ENCODE measurements at regions not wholly inside any gene's neighbourhood (a gene's known extent, or its start where the extent isn't known, plus 50 kb on each side); places are given as distances from the start of the nearest gene placed in this dataset.

DNA sequence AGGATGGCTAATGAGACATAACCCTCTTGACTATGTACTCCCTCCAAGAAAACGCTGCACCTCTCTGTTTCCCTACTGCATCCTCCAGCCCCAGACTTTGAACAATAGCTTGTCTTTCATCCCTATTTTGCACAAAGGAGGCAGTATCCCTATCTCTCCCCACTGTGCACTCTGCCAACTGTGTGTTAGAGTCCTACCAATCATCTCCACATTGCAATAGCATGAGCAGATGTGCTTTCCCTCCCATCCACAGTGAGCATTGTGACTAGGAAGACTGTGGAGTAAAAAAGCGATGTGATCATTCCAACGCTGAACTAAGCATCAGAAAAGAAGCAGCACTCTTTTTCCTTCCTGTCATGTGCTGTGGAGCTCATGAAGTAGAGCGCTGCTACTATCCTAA, 206.3 kb upstream of the GULP1 start:
- H3K36me3 ChIP-seq (ENCODE audit: control insufficient read depth, insufficient read depth, low read length): no peaks in the 10 kb centered on the region
- in situ Hi-C loops (cut with MboI; ENCODE audit: low sequenced_read_pairs) (no loop called here), intact Hi-C loops (cut with micrococcal nuclease) (no loop called here), dilution Hi-C loops (cut with HindIII; ENCODE audit: low sequenced_read_pairs, unreplicated experiment) (no loop called here)
- H4K91ac ChIP-seq (ENCODE audit: insufficient read depth, low read depth, low read length): no peak overlapping the region
- no peak overlapping the region for H2AFZ ChIP-seq (replicated peaks; ENCODE audit: low read length, poor library complexity)
- WGBS, 2 experiments (ENCODE audit: extremely low coverage in 2 of 2, insufficient read length in 1 of 2): no CpG with 5 or more reads among the region's 4 CpGs
- no peak overlapping the region for H2BK15ac ChIP-seq (ENCODE audit: low read depth, low read length)
- no peak for TF ChIP-seq RAD21 (IDR thresholded peaks at IDR 0.05; ENCODE audit: low read length)
- TF ChIP-seq POLR2A (IDR thresholded peaks at IDR 0.05; ENCODE audit: low read depth, low read length): no peak
- no peak for TF ChIP-seq FOS (IDR thresholded peaks at IDR 0.05; ENCODE audit: low read depth, low read length)
- TF ChIP-seq, protein P1, sequence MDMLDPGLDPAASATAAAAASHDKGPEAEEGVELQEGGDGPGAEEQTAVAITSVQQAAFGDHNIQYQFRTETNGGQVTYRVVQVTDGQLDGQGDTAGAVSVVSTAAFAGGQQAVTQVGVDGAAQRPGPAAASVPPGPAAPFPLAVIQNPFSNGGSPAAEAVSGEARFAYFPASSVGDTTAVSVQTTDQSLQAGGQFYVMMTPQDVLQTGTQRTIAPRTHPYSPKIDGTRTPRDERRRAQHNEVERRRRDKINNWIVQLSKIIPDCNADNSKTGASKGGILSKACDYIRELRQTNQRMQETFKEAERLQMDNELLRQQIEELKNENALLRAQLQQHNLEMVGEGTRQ (IDR thresholded peaks at IDR 0.05; ENCODE audit: low read depth, low read length): no peak
- TF ChIP-seq CEBPB (IDR thresholded peaks at IDR 0.05; ENCODE audit: low read depth, low read length): no peak
- TF ChIP-seq, protein P2, sequence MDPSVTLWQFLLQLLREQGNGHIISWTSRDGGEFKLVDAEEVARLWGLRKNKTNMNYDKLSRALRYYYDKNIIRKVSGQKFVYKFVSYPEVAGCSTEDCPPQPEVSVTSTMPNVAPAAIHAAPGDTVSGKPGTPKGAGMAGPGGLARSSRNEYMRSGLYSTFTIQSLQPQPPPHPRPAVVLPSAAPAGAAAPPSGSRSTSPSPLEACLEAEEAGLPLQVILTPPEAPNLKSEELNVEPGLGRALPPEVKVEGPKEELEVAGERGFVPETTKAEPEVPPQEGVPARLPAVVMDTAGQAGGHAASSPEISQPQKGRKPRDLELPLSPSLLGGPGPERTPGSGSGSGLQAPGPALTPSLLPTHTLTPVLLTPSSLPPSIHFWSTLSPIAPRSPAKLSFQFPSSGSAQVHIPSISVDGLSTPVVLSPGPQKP (IDR thresholded peaks at IDR 0.05; ENCODE audit: borderline replicate concordance, low read depth, low read length): no peak
- TF ChIP-seq NFE2L2 (IDR thresholded peaks at IDR 0.05; ENCODE audit: low read depth, low read length): no peak
- TF ChIP-seq RFX5 (IDR thresholded peaks at IDR 0.05; ENCODE audit: low read depth, low read length): no peak
- no peak for DNase-seq
- H3K14ac ChIP-seq (replicated peaks; ENCODE audit: low read depth, low read length): no peak overlapping the region
- H2BK120ac ChIP-seq (ENCODE audit: low read depth, low read length): no peak overlapping the region
- no peaks in the 10 kb centered on the region for H3K4me1 ChIP-seq (ENCODE audit: control insufficient read depth, insufficient read depth, low read length)
- no peaks in the 10 kb centered on the region; the same call in 1 of the 2 replicates for H3K9me1 ChIP-seq (ENCODE audit: insufficient read depth, low read length)
- no peak overlapping the region for H2AK5ac ChIP-seq (ENCODE audit: low read depth, low read length)
- H3K27me3 ChIP-seq (ENCODE audit: control insufficient read depth, insufficient read depth, low read length): peaks cover 1% of the 10 kb centered on the region; the same call in 1 of the 2 replicates
- no peak overlapping the region for H3K4me2 ChIP-seq (ENCODE audit: low read depth, low read length)
- no peak for ATAC-seq (ENCODE audit: low read depth)
- no peak overlapping the region for H2BK20ac ChIP-seq (ENCODE audit: low read depth, low read length)
- H3K4me3 ChIP-seq (ENCODE audit: insufficient read depth, low read depth, low read length): no peak overlapping the region
- peaks cover 2% of the 10 kb centered on the region; the same call in 1 of the 2 replicates for H3K9me3 ChIP-seq (ENCODE audit: control insufficient read depth, insufficient read depth, low read length)
- H3K79me1 ChIP-seq (ENCODE audit: low read depth in 1 of 2, low read length in 2 of 2): no peaks in the 10 kb centered on the region
- H3K27ac ChIP-seq (ENCODE audit: insufficient read depth, low read length): no peak overlapping the region
- H3K56ac ChIP-seq (ENCODE audit: extremely low read depth, insufficient read depth, low read length): no peak overlapping the region
- no peak overlapping the region for H4K5ac ChIP-seq (ENCODE audit: low read depth, low read length)
- H3K9ac ChIP-seq (ENCODE audit: low read depth, low read length): no peak overlapping the region
- H3K4ac ChIP-seq (ENCODE audit: low read depth, low read length): no peak overlapping the region
- no peaks in the 10 kb centered on the region for H4K20me1 ChIP-seq (ENCODE audit: insufficient read depth, low read length)
- H4K8ac ChIP-seq (ENCODE audit: low read depth in 2 of 2, low read length in 2 of 2): no peak overlapping the region
- H3K23ac ChIP-seq (ENCODE audit: low read depth, low read length): no peak overlapping the region
- BruUV-seq (replicated peaks): no TSS peak
- H2BK5ac ChIP-seq (ENCODE audit: low read depth, low read length, poor library complexity, severe bottlenecking): no peak overlapping the region
- POLR2A ChIA-PET (ENCODE audit: unreplicated experiment): no interaction called here
- no peak overlapping the region for H2AK9ac ChIP-seq (replicated peaks; ENCODE audit: low read depth, low read length, poor library complexity)
- H3K18ac ChIP-seq (ENCODE audit: low read depth, low read length): no peak overlapping the region
- CTCF ChIA-PET: no interaction called here
